Type B pancreatic cell (in vitro differentiated cells): ENCODE measurements at regions not wholly inside any gene's neighbourhood (a gene's known extent, or its start where the extent isn't known, plus 50 kb on each side); places are given as distances from the start of the nearest gene placed in this dataset.

Experiments used
- DNase-seq: peaks from one replicate; pipeline ENCODE4 v3.0.0; 2021; ENCODE audit warnings: mixed read lengths; ENCODE audit not compliant: unreplicated experiment; ENCODE audit errors: extremely low spot score
- H3K27ac Mint-ChIP-seq: 2 replicates; pipeline ENCODE4 v1.8.0; 2021; ENCODE audit warnings: mild to moderate bottlenecking, mixed read lengths
- H3K27me3 Mint-ChIP-seq: 2 replicates; pipeline ENCODE4 v1.8.0; 2021; ENCODE audit warnings: mixed read lengths
- H3K36me3 Mint-ChIP-seq: 2 replicates; pipeline ENCODE4 v1.8.0; 2021; ENCODE audit warnings: mixed read lengths
- H3K4me1 Mint-ChIP-seq: one replicate; pipeline ENCODE4 v1.8.0; 2021; ENCODE audit warnings: mixed read lengths; ENCODE audit not compliant: unreplicated experiment
- H3K4me3 Mint-ChIP-seq: 2 replicates; pipeline ENCODE4 v1.8.0; 2021; ENCODE audit warnings: mild to moderate bottlenecking, mixed read lengths
- H3K9me3 Mint-ChIP-seq: 2 replicates; pipeline ENCODE4 v1.8.0; 2021; ENCODE audit warnings: mixed read lengths
- TF ChIP-seq, protein P1 (sequence below): fragments of 200-600 bp; sonication (generic); conservative IDR thresholded peaks from 2 replicates; pipeline ENCODE4 v1.5.0; 2021; ENCODE audit warnings: antibody characterized with exemption, mild to moderate bottlenecking

DNA sequence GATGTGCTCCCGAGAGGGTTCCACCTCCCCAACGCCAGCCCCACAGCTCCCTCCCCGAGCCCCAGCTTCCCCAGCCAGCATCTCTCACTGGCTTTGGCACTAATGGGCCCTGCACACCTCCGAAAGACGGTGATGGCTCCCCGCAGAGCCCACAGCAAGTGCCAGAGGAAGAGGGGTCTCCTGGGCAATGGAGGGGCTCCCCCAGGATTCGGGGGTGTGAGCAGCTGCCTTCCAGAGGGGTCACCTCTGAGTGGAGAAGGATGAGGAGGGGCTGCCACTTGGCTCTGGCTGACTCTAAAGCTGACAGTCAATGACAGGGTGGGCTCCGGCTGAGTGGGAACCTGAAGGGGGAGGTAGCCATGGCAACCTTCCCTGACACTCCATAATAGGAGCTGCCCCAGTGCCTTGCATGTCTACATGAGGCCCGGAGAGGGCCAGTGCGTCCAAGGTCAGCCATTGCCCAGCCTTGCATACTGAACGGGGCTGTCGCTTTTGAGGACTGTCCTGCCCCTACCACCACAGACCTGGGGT lies 98.6 kb upstream of the SYT13 start:
- TF ChIP-seq, protein P1, sequence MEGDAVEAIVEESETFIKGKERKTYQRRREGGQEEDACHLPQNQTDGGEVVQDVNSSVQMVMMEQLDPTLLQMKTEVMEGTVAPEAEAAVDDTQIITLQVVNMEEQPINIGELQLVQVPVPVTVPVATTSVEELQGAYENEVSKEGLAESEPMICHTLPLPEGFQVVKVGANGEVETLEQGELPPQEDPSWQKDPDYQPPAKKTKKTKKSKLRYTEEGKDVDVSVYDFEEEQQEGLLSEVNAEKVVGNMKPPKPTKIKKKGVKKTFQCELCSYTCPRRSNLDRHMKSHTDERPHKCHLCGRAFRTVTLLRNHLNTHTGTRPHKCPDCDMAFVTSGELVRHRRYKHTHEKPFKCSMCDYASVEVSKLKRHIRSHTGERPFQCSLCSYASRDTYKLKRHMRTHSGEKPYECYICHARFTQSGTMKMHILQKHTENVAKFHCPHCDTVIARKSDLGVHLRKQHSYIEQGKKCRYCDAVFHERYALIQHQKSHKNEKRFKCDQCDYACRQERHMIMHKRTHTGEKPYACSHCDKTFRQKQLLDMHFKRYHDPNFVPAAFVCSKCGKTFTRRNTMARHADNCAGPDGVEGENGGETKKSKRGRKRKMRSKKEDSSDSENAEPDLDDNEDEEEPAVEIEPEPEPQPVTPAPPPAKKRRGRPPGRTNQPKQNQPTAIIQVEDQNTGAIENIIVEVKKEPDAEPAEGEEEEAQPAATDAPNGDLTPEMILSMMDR: no peak
- Mint-ChIP-seq H3K36me3 (no peaks in the 10 kb centered on the region), H3K4me3 (no peak overlapping the region), H3K27ac (no peak overlapping the region), H3K4me1 (peaks cover 9% of the 10 kb centered on the region), H3K27me3 (peaks cover 32% of the 10 kb centered on the region), H3K9me3 (no peaks in the 10 kb centered on the region)
- DNase-seq: no peak

DNA sequence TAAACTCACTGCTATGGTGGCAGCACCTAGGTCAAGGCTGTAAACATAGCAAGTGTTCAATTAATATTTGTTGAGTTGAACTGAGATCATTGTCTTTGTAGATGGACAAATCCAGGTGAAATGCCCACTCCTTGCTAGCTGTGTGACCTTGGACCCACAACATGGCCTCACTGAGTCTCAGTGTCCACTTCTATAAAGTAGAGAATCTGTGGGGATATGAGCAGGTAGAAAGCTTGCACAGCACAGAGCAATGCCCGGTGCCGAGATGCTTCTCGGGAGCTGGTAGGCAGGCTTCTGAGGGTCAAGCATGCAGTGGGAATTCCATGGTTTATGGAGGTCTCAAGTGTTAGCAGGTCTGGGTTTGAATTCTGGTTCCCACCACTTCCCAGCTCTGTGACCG lies 97.9 kb upstream of the SYT13 start:
- TF ChIP-seq, protein P1: no peak
- DNase-seq: no peak
- Mint-ChIP-seq H3K4me3 (no peak overlapping the region), H3K27ac (no peak overlapping the region), H3K9me3 (no peaks in the 10 kb centered on the region), H3K27me3 (peaks cover 27% of the 10 kb centered on the region), H3K36me3 (no peaks in the 10 kb centered on the region), H3K4me1 (peaks cover 9% of the 10 kb centered on the region)

DNA sequence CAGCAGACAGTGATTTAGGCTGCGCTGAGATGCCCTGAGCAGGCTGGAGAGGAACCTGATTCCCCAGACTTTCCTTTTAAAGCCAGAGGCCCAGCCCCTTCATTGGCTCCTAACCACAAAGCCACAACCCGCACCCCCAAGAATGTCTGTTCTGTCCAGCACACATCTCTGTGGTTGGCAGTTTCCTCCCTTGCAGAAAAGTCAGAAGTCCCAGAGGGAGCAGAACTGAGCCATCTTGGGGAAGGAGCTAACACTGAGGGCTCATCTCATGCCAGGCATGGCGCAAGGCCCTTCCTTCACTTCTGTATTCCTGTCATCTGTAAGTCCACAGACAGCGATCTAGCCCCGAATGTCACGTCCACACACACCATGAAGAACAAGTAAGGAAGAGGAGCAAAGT lies 97.1 kb upstream of the SYT13 start:
- DNase-seq: no peak
- Mint-ChIP-seq H3K9me3 (no peaks in the 10 kb centered on the region), H3K4me3 (no peak overlapping the region), H3K27me3 (peaks cover 20% of the 10 kb centered on the region), H3K36me3 (no peaks in the 10 kb centered on the region), H3K27ac (no peak overlapping the region), H3K4me1 (peaks cover 9% of the 10 kb centered on the region)
- TF ChIP-seq, protein P1: no peak

DNA sequence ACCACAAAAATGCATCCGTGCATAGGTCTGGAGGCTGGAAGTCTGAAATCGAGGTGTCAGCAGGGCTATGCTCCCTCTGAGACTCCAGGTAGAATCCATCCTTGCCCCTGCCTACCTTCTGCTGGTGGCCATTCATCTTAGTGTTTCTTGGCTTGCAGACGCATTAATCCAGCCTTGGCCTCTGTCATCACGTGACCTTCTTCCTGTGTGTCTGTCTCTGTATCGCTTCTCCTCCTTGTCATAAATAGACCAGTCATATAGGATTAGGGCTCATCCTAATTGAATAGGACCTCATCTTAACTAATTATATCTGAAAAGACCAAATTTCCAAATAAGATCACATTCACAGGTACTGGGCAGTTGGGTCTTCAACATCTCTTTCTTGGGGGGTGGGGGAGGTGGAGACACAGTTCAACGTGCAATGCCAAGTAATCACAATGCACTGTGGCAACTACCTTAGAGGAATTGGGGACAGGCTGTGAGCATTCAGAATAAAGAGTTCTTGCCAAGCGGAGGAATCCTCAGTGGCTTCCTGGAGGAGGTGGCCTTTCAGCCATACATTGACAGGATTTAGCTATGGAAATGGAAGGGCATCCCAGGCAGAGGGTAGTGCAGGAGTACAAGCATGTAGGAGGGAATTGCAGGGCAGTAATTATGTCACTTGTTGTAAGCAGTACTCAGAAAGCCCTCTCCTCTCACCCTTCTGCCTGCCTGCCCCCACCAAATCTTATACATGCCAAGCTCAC lies 96.2 kb upstream of the SYT13 start:
- Mint-ChIP-seq H3K27me3 (peaks cover 13% of the 10 kb centered on the region), H3K36me3 (no peaks in the 10 kb centered on the region), H3K4me3 (no peak overlapping the region), H3K27ac (no peak overlapping the region), H3K4me1 (peaks cover 9% of the 10 kb centered on the region), H3K9me3 (no peaks in the 10 kb centered on the region)
- DNase-seq: no peak
- TF ChIP-seq, protein P1: no peak

DNA sequence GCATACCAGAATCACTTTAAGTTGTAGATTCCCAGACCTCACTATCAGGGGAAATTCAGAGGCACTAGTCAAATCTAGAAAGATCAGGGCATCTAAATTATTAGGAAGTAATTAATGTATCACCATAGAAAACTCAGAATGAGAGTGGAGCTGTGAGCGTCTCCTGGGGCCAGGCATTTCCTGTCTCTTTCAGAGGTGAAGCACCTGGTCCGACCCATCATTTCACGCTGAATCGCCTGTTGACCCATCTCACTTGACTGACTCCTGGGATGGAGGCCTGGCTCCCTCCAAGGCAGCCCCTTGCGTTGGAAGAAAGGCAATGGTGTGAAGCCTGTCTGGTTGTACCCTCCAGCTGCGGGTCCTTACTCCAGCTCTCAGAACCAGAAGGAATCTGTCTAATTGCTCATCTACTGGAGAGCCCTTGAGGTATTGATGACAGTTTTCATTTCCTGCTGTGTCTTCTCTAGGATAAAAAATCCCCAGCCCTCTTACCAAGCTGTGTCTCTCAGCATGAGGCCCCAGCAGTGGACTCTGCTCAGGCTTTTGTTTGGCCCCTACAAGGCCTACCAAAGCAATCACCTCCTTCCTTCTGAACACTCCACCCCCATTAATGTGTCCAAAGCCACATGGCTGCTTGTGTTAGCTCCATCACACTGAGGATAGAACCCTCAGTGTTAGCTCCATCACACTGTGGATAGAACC lies 93.2 kb upstream of the SYT13 start:
- TF ChIP-seq, protein P1: no peak
- Mint-ChIP-seq H3K36me3 (no peaks in the 10 kb centered on the region), H3K27me3 (peaks cover 21% of the 10 kb centered on the region), H3K27ac (no peak overlapping the region), H3K4me1 (peaks cover 9% of the 10 kb centered on the region), H3K9me3 (no peaks in the 10 kb centered on the region), H3K4me3 (no peak overlapping the region)
- no peak for DNase-seq
